HG03159 (cell line): ENCODE measurements at regions not wholly inside any gene's neighbourhood (a gene's known extent, or its start where the extent isn't known, plus 50 kb on each side); places are given as distances from the start of the nearest gene placed in this dataset.

ENCODE experiments used
- ATAC-seq: cut with Tn5 transposase; IDR thresholded peaks from one replicate; pipeline ENCODE4 v1.9.1; 2021; ENCODE audit warnings: mild to moderate bottlenecking, moderate library complexity; ENCODE audit not compliant: unreplicated experiment

DNA sequence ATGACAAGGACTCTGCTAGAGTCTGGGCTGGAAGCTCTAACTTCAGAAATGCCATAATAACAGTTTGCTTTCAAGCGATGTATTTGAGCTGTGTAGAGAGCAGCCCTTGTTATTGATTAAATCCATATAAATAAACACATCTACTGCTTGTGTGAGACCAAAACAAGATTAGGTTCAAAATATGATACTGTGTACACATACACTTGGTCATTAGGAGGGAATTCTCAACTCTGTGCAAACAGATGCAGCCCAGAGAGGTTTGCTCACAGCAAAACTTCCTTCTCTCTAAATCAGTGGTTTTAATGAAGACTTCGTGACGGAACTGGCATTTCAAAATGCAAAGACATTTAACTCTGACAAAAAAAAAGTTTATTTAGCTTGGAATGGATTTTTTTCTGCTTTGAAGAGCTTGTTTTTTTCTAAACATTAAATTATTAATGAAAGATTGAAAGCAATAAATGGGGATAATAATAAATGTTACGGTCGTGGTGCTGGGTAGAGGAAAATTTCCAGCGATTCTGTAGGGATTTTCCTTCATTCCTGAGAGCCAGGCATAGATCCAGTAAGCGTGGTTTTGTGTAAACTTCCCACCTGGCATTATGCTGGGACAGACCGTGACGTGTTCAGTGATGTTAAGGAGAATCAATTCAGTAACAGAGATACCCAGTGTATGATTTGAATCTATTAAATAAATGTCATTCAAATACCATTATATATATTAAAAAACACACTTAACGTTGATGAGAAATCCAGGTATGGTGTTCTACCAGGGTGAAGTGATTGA, 213.7 kb downstream of the TEX29 start:
- no peak for ATAC-seq

DNA sequence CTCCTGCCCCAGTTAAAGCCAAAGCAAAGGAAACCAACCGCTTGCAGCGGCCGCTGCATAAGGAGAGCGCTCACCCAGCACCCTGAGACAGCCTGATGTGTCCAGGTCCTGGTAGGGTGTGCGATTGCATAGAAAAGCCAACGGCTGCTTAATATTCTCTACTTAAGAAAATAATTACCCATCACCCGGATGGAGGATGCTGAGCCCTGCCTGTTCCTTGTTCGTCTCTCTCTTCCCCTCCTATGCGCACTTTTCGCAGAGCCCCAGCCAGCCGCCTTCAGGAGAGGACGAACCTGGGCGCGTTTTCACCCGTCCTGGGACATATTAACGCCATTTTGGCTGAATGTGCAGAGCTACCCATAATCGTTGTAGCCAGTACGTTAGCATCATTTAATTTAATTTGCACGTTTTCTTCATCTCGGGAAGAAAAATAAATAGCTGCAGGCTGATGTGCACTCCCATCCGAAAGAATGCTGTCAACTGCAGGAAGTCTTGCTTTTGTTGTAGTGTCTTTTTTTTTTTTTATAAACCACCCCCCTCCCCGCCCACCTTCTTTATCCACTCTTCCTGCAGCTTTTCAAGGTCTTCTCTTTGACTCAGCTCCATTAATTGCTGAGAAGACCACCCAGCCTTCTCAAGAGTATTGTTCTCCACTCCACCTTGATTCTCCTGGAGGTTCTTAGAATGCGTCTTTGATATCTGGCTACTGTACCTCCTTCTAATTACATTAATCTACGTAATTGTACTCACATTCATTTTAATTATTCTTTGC, 214.5 kb downstream of the TEX29 start:
- ATAC-seq, result no peak

DNA sequence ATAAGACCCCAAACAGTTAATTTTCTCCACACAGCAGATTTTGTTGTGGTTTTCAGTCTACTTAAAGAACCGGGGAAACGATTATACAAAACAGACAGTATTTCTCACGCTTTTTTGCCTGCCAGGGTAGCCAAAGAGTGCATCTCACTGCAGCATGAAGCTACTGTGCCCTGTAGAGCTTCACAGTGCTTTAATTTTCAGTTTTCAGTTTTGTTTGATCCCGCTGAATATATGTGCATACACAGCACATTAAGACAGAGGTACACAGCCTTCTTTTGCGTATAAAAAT, 215.0 kb downstream of the TEX29 start:
- ATAC-seq, result no peak

DNA sequence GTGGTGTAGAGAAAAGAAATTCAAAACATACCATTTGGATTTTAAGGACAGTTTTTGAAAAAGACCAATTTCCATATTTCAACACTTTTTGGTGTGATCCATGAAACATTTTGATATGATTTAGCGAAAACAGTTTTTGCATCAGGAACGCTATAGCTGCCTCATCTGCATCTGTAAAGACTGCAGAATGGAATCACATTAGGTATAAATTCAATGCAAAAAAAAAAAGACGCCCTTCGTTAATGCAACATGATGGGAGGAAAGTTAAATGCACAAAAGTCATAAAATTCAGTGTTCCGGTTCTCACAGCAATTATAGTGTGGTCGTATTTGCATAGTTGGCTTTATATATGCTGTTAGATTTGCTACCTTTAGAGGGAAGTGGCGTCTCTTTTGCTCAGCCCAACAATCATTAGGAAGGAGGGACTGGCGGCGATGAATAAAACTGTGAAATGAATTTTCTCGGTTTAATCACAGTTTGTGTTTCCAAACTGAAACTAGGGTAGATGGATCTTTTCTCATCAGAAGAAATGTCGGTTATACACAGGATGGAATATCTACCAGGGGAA, 215.7 kb downstream of the TEX29 start:
- ATAC-seq, result no peak

DNA sequence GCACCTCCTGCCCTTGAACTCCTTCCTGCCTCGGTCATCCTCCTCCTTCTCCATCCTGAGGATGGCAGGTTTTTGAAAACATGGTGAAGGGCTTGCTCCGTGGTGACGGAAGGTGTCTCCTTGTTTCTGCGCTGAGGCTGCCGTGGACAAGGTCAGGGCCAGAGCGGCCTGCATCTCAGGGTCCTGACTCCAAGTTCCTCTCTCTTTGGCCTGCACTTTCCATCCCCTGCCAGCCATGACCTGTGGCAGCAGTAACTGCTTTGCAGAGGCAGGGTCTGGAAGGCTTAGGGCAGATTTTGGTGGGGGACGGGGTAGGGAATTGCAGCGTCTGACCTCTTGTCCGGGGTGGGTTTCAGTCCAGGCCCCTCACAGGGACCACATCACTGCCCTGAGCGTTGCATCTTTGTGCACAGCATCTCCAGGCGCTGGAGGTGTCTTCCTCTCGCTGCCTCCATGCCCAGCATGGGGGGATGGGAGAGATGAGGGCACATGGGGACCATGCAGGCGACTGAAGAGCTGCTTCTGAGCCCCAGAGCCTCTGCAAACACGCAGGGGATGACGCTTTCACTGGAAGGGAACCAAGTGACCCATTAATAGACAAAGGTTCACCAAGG, 216.8 kb downstream of the TEX29 start:
- no peak for ATAC-seq

DNA sequence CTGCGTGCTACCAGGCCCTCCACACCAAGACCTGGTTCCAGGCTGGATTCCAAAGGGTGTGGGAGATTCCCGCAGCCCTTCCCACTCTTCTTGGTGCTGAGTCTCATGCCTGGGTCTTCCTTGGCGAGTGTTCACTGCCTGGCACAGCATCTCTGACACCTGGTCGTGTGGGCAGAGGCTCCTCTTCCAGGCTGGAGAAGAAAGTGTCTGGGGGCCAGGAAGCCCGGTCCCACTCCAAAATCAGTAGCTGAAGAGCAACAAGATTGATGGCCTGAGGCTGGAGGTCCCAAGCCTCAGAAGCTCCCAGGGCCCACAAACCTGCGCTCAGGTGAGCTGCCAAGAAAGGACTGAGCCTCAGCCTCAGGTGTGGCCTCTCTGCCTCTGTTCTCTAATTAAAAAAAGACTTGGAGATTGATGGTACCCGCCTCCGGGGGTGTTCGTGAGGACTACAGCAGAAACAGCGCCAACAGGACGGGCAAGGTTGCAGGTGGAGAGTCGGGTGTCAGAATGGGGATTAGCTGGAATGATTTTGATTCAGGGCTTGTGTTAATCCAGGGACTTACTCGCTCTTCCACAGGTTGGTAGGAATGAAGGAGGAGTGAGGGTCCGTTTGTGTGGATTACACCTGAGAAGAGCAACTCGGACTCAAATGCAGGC, 217.5 kb downstream of the TEX29 start:
- ATAC-seq, result no peak

DNA sequence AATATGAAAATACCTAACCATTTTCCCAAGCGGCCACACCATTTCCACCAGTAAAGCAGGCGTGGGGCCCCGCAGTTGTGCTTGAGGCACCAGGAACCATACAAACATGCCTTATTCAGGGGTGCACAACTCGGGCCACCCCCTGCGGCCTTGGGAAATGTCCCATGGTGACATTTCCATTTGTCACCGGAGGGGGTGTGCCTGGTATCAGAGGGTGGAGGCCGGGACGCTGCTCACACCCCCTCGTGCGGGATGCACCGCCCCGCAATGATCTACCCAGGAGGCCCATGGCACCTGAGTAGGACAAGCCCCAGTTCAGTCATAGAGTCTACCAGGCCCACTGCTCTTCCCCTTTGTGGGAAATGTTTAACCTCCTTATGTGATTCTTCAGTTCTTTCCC, 218.8 kb downstream of the TEX29 start:
- no peak for ATAC-seq

DNA sequence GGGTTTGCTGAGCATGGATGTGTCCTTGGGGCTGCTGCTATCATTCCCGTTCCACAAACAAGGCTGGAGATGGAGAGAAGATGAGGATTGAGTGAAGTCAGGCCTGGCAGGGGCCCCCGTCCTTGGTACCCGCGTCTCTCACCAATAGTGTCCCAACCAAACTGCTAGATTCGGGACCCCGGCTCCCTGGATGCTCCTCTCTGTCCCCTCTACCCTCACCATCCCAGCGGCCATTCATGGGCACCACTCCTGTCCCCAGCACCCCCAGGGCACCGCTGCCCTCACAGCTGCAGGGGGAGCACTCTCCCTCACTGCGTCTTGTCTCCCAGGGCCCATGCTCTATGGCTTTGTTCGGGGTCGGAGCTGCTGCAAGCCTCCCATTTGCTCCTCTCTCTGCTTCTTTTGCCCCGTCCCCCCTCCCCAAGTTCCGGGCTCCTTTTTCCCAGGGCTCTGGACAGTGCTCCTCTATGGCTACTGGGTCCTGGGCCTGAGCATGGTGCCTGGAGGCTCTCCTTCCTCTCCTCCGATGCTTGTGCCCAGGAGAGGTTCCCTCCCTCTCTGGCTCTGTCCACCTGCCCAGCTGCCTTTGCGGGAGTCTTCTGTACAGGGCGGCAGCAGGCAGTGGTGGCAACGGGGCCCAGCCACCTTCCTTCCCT, 219.5 kb downstream of the TEX29 start:
- ATAC-seq, result no peak

DNA sequence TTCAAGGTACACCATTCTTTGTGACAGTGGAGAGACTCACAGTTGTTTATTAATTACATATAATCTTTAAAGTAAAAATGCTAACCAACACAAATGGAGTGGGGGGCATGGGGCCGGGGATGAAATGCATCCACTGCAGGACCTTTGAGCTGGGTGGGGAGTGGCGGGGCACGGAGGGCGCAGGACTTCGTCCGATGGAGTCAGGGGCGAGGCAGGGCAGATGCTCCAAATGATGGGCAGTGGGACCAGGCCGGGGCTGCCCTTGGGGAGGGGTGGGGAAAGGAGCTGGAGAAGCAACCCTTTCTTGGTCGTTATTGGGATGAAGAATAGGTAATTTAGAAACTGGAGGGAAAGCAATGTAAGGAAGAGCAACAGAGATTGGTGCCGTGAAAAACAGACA, 220.0 kb downstream of the TEX29 start:
- ATAC-seq, result no peak

DNA sequence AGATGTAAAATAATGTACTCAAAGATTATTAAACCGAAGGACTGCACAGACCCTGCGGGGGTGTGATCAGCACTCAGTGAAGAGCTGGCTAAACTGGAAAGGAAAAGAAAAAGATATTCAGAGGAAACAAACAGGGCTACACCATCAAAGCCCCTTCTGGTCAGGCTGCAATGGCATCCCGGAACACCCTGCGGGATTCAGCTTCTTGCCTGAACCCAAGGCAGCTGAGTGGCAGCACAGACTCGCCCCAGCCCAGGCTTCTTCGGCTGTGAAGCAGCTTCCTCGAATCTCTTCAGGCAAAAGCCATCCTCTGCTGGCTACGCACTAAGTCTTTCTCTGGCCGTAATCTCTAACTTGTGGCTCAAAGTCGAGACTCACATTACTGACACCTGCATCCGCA, 220.9 kb downstream of the TEX29 start:
- no peak for ATAC-seq

DNA sequence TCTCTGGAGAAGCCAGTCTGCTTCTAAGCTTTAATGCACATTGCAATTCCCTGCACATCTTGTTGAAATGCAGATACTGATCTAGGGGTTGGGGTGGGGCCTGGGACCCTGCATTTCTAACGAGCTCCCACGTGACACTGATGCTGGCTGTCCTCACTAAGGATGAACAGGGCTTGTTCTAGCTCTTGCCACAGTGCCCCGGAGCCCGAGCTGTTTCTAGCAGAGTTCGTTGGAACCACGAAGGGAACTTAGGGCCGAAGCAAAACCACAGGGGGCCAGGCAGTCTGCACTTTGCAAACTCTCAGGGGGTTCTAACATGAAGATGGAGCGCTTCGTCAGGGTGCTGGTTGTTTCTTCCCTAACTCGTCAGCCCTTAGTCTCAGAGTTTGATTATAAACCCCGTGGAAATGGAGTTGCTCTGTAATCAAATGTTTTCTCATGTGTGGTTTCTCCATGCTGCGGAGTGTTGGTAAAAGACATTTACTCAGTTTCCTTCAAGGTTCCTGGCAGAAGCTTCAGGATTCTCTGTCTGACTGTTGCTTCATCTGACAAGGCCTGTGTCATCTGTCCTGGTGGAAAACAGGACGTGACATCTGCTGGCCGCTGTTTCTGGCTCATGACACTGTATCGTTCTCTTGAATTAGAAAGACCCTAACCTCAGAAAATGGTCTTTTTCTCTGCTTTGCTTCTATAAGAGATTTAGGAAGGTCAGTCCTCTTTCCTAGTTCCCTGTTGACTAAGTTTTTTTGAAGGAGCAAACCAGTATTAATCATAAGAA, 221.5 kb downstream of the TEX29 start:
- ATAC-seq, result no peak

DNA sequence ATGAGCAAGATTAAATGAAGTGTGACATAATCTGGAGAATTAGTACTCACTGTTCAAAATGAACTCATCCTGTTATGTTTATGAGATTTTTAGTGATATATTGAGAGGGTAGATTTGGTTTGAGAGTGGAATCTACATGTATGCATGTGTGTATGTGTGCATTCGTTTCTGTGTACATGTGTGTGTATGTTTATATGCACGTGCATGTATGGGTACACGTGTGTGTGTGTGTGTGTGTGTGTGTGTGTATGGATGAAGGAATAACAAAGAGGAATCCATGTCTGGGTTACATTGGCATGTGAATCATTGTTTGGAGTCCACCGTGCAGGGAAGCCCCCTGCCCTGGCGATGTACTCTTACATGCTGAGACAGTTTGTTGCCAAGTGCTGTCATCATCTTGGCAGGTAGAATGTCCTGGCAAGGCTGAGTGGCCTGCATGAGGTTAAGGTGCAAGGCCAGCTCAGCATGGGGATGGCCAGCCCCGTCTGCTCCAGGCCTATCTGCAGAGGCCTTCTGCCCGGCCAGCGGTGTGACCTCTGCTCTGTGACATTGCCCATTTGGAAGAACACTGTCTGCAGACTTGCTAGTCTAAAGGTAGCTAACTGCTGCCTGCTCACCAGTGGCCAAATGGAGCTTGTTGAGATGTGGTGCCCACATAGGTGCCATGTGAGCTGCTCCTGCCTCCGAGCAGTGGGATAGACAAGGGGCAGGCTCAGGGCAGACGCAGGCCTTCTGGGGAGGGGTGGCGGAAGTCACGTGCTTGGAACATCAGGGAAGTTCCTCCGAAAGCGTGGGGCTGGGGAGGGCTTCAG, 222.3 kb downstream of the TEX29 start:
- ATAC-seq, result no peak

DNA sequence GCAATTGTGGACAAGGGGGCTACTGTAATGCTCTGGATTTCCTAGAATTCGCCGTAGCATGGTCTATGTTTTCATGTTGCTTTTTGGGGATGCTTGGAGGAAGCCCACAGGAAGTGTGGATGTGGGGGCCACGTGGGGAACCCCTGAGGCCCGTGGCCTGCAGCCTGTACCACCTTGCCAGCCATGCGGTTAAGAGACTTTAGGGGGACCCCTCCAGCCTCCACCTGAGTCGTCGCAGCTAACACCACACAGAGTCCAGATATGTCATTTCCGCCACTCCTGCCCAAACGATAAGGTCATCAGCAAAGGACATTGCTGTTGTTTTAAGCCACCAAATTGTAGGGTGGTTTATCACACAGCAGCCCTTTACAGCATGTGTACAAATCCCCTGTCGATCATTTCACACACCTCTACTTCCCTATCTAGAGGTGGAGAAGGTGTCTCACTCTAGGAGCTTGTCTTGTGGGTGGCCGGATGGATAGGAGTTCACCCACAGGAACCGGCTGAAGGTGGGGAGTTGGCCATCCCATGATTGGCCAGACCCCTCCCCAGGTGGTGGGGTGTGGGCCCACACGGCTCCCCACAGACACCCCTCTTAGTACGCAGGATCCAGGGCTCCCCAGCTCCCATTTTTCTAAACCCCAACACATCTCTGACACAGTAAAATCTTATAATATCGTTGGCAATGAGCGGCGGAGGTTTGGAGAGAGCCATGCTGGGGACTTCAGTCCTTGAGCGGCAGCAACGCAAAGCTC, 226.7 kb downstream of the TEX29 start:
- ATAC-seq, result no peak

DNA sequence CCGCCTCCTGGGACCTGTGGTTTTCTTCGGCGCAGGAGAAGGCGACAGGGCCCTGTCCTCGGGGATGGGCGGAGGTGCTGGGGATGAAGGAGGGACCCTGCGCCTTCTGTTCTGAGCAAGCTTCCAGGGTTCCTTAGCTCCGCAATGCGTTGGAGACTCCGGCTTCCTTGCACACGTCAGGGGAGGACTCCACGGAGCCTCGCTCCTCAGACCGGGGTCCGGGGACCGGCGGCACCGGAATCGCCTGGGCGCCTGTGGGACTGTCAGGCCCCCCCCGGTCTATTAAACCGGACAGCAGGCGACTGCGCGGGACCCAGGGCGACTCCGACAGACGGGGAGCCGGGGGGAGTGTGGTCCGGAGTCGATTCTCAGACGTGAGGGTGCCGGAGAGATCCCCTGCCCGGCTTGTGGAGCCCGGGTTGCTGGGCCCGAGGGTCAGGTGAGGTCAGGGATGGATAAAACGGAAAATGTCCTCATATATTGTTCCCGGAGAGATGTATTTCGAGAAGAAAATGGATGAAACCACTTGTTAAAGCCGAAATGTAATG, 227.4 kb downstream of the TEX29 start:
- no peak for ATAC-seq

DNA sequence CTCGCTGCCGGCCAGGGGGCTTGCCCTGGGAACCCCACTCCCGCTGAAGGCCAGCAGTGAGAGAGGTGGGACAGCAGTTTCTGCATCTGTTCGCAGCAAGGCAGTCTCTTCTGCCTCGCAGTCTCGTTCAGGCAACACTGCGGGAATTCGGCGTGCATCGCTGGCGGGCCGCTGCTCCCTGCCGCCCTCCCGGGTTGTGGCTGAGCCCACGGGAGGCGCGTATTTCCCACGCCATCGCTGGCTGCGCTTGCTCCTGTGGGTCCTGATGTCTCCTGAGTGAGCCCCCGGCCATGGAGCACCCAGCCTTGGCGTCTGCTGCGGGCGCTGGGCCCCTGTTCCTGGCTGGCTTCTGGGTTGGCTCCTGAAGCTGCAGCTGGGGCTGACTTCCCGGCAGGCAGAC, 227.9 kb downstream of the TEX29 start:
- no peak for ATAC-seq

DNA sequence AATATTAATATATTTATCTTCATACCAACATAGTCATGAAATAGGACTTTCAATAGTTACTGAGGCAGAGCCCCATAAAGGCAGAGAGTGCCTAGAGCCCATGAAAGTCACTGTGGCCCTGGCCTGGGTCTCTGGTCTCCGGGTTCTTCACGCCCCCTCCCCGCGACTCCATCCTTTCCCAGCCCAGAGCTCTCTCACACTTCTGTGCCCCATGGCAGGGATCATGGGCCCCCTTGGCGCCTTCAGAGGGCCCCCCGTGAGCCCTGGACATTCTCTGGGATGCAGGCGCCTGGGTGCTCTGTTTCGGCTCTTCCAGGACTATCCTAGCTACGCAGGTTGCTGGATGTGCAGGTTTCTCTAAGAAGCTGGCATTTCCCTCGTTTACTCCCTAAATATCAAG, 228.4 kb downstream of the TEX29 start:
- ATAC-seq, result no peak

DNA sequence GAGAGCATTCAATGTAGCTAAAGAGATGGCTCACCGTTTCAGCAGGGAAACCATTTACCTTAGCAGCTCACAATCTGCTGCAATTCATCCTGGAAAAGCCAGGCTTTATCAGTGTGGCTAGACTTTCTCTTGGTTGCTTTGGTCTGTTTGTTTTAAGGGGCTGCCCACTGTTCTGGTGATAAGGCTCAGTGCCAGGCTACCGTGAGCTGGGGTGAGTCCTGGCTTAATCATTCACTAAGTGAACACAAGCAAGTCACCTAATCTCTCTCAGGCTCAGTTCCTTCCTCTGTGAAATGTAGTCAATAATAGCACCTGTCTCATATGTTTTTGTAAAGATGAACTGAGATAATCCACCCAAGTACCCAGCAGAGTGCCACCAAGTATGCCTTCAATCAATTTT, 229.0 kb downstream of the TEX29 start:
- ATAC-seq, result no peak

DNA sequence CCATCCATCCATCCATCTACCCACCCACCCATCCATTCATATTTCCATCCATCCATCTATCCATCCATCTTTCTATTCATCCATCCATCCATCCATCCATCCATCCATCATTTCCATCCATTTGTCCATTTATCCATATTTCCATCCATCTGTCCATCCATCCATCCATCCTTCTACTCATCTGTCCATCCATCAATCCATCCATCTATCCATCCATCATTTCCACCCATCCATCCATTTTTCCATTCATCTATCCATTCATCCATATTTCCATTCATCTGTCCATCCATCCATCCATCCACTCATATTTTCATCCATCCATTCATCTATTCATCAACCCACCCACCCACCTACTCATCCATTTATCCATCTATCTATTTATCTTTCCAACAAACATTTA, 229.6 kb downstream of the TEX29 start:
- no peak for ATAC-seq
